Activated CD8-positive, alpha-beta T cell treated with anti-CD3 and anti-CD28 coated beads for 36 hours (primary cell): ENCODE measurements at regions not wholly inside any gene's neighbourhood (a gene's known extent, or its start where the extent isn't known, plus 50 kb on each side); places are given as distances from the start of the nearest gene placed in this dataset.

Source experiments
- ATAC-seq: fragments of 200-7000 bp; cut with Tn5 transposase; one replicate; pipeline ENCODE4 v1.10.0; 2021; ENCODE audit warnings: mild to moderate bottlenecking, moderate library complexity
- CTCF ChIA-PET: fragments of 350-600 bp; sonication (Branson Sonifier 250); formaldehyde crosslinking; loops from one replicate; lab custom pipeline; 2021; ENCODE audit warnings: antibody characterized with exemption; lab: Charles Lee
- POLR2A ChIA-PET: fragments of 350-600 bp; sonication (Branson Sonifier 250); formaldehyde crosslinking; loops from one replicate; lab custom pipeline; 2021; ENCODE audit warnings: antibody characterized with exemption; lab: Charles Lee
- DNase-seq: peaks from one replicate; pipeline ENCODE4 v3.0.0-alpha.2; 2020
- H3K27ac Mint-ChIP-seq: one replicate; pipeline ENCODE4 v1.8.0; 2021; ENCODE audit warnings: mild to moderate bottlenecking, mixed read lengths
- H3K27me3 Mint-ChIP-seq: one replicate; pipeline ENCODE4 v1.8.0; 2021; ENCODE audit warnings: mixed read lengths
- H3K36me3 Mint-ChIP-seq: one replicate; pipeline ENCODE4 v1.8.0; 2021; ENCODE audit warnings: low read depth, mixed read lengths
- H3K4me1 Mint-ChIP-seq: one replicate; pipeline ENCODE4 v1.8.0; 2021; ENCODE audit warnings: low read depth, mixed read lengths
- H3K4me3 Mint-ChIP-seq: one replicate; pipeline ENCODE4 v1.8.0; 2021; ENCODE audit warnings: mild to moderate bottlenecking, moderate library complexity, mixed read lengths
- H3K9me3 Mint-ChIP-seq: one replicate; pipeline ENCODE4 v1.8.0; 2021; ENCODE audit warnings: mixed read lengths
- intact Hi-C: fragments of 100-400 bp; cut with micrococcal nuclease; formaldehyde crosslinking; loops from one replicate; pipeline ENCODE4 v1.10.0; 2022
- TF ChIP-seq, protein P1 (sequence below): fragments of 200-600 bp; IDR thresholded peaks from one replicate; pipeline ENCODE4 v1.8.0; 2022; ENCODE audit warnings: antibody characterized with exemption, mild to moderate bottlenecking

DNA sequence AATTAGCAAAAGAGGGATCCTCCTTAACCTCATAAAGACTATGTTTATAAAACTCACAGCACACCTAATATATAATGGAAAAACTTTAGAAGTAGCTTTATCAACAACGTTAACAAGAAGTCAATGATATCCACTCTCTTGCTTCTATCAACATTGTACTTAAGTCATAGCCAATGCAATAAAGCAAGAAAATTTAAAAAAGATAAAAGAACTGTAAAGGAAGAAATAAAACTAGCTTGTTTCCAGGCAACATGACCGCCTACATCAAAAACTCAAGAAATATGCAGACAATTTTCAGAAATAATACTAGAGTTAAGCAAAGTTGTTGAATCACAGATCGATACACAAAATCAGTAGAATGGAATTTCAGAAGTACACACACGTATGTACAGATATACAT lies 375.5 kb upstream of the SPRED2 start:
- ChIA-PET CTCF (interaction anchor here (0.7 kb wide), 1 partner anchor 14 kb away, joined by 3 read pairs; no protein-coding TSS in a partner anchor), POLR2A (no interaction called here)
- Mint-ChIP-seq H3K4me1 (no peaks in the 10 kb centered on the region), H3K27ac (no peak overlapping the region), H3K36me3 (no peaks in the 10 kb centered on the region), H3K4me3 (no peak overlapping the region), H3K9me3 (peaks cover 7% of the 10 kb centered on the region), H3K27me3 (no peaks in the 10 kb centered on the region)
- intact Hi-C loops, result no loop called here
- TF ChIP-seq, protein P1, sequence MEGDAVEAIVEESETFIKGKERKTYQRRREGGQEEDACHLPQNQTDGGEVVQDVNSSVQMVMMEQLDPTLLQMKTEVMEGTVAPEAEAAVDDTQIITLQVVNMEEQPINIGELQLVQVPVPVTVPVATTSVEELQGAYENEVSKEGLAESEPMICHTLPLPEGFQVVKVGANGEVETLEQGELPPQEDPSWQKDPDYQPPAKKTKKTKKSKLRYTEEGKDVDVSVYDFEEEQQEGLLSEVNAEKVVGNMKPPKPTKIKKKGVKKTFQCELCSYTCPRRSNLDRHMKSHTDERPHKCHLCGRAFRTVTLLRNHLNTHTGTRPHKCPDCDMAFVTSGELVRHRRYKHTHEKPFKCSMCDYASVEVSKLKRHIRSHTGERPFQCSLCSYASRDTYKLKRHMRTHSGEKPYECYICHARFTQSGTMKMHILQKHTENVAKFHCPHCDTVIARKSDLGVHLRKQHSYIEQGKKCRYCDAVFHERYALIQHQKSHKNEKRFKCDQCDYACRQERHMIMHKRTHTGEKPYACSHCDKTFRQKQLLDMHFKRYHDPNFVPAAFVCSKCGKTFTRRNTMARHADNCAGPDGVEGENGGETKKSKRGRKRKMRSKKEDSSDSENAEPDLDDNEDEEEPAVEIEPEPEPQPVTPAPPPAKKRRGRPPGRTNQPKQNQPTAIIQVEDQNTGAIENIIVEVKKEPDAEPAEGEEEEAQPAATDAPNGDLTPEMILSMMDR, result no peak
- no peak for DNase-seq
- ATAC-seq, result no peak

DNA sequence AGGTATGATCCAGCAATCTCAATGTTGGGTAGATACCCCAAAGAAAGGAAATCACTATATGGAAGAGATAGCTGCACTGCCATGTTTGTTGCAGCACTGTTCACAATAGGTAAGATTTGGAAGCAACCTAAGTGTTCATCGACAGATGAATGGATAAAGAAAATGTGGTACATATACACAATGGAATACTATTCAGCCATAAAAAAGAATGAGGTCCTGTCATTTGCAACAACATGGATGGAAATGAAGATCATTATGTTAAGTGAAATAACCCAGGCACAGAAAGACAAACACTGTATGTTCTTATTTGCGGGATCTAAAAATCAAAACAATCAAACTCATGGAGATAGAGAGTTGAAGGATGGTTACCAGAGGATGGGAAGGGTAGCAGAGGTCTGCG lies 372.4 kb upstream of the SPRED2 start:
- TF ChIP-seq, protein P1, result no peak
- ATAC-seq, result no peak
- ChIA-PET CTCF (no interaction called here), POLR2A (interaction anchor here (0.6 kb wide), 1 partner anchor 278 kb away, joined by 3 read pairs; no protein-coding TSS in a partner anchor)
- intact Hi-C loops, result no loop called here
- Mint-ChIP-seq H3K4me1 (no peaks in the 10 kb centered on the region), H3K36me3 (no peaks in the 10 kb centered on the region), H3K4me3 (no peak overlapping the region), H3K9me3 (peaks cover 7% of the 10 kb centered on the region), H3K27me3 (peaks cover 3% of the 10 kb centered on the region), H3K27ac (no peak overlapping the region)
- DNase-seq, result no peak

DNA sequence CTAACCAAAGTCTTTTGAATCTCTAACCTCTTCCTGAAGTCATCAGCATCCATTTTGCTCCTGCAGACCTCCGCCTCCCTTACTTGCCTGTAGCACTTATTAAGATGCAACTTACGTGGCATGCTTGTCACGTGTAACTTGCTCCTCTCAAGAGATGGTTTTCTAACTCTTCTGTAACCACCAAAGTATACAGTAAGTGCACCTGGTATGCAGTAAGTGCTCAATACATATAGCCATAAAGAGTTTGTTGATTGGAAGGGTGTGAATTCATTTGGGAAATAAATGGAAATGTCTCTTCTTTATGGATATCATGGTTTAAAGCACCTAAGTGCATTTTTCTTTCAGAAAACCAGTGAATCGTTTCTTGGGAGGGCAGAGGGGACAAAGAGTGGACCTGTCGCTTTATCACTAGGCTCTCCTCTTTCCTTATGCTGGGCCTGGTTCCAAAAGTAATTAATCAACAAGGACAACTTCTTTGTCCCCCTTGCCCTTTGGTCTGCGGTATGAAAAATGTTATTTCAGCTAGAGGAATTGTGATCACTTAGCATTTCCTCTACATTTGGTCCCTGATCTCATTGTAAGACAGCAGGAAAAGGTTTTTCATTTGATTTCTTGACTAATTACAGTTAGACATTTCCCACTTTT lies 370.0 kb upstream of the SPRED2 start:
- intact Hi-C loops, result no loop called here
- Mint-ChIP-seq H3K4me3 (no peak overlapping the region), H3K9me3 (peaks cover 4% of the 10 kb centered on the region), H3K27ac (no peak overlapping the region), H3K27me3 (peaks cover 3% of the 10 kb centered on the region), H3K36me3 (no peaks in the 10 kb centered on the region), H3K4me1 (no peaks in the 10 kb centered on the region)
- DNase-seq (no peak), ATAC-seq (no peak)
- CTCF ChIA-PET, result no interaction called here
- POLR2A ChIA-PET, result no interaction called here
- TF ChIP-seq, protein P1, result no peak

DNA sequence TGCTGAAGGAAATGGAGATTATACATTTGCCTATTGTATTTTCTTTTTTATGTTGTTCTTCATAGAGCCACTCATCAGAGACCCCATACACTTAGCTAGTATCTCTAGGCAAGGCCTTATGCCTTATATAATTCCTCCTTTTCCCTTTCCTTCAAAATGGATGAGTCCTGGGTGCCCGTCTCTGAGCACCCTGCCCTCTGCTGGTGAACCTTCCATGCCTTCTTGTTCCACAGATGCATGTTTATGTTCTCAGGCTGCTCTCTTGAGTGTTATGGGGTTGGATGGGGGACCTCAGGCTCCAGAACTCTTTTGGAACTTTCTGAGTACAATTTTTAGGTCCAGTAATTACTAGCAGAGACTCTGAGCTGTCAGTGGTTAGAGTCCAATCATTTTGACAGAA lies 368.6 kb upstream of the SPRED2 start:
- POLR2A ChIA-PET, result no interaction called here
- Mint-ChIP-seq H3K36me3 (no peaks in the 10 kb centered on the region), H3K4me1 (no peaks in the 10 kb centered on the region), H3K27me3 (peaks cover 3% of the 10 kb centered on the region), H3K27ac (no peak overlapping the region), H3K9me3 (peaks cover 4% of the 10 kb centered on the region), H3K4me3 (no peak overlapping the region)
- DNase-seq (no peak), ATAC-seq (no peak)
- TF ChIP-seq, protein P1, result no peak
- CTCF ChIA-PET, result interaction anchor here (1.2 kb wide), 1 partner anchor 12 kb away, joined by 3 read pairs; no protein-coding TSS in a partner anchor
- intact Hi-C loops, result no loop called here

DNA sequence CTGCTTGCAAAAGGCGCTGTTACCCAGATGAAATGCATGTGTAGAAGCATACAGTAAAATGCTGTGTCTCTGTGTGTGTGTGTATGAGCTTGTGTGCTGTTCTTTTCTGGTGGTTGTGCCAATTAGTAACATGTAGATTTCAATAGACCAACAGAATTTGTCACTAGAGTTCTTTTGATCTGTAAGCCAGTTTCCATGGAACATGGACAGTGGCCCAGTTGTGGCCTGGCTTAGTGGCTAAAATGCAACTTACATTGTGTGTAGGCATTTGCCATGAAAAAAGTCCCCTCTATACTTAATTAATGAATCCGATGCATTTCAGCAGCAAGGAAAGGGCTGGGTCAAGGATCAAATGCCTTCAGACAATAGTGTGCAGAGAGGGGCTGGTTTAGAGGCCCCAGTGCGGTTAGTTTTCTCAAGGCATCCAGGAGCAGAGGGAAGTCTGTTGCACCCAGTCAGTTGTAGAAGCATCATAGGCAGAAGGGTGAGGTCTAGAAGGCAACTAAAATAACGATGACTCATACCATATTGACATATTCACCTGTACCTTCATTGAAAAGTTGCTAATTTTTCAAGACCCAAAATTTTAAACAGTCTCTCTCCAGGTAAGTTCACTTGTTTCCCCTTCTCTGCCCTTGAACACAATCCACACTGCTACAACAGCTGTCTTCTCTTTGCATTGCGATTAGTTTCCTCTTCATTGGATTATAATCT lies 366.9 kb upstream of the SPRED2 start:
- POLR2A ChIA-PET, result no interaction called here
- TF ChIP-seq, protein P1, result no peak
- Mint-ChIP-seq H3K4me3 (no peak overlapping the region), H3K36me3 (no peaks in the 10 kb centered on the region), H3K27me3 (peaks cover 3% of the 10 kb centered on the region), H3K4me1 (no peaks in the 10 kb centered on the region), H3K27ac (no peak overlapping the region), H3K9me3 (no peaks in the 10 kb centered on the region)
- CTCF ChIA-PET, result no interaction called here
- DNase-seq (no peak), ATAC-seq (no peak)
- intact Hi-C loops, result no loop called here
